ENCODE measurements at regions not wholly inside any gene's neighbourhood (a gene's known extent, or its start where the extent isn't known, plus 50 kb on each side); places are given as distances from the start of the nearest gene placed in this dataset.
A peak's percentile ranks its signal among the peaks of the same experiment; 100 is the strongest.

- no peaks in the 10 kb centered on the region for H3K36me3 ChIP-seq
- no peaks in the 10 kb centered on the region for H3K9me3 ChIP-seq
- DNase-seq = no peak
- peaks cover 0 to 3% (median 0%) of the 10 kb centered on the region in 4 donors for H3K4me1 ChIP-seq
- no peak overlapping the region for H3K27ac ChIP-seq
- H3K4me3 ChIP-seq = no peak overlapping the region
- intact Hi-C loops (cut with DNase I; ENCODE audit: low total_unique reads) = no loop called here
- TF ChIP-seq, protein P1, sequence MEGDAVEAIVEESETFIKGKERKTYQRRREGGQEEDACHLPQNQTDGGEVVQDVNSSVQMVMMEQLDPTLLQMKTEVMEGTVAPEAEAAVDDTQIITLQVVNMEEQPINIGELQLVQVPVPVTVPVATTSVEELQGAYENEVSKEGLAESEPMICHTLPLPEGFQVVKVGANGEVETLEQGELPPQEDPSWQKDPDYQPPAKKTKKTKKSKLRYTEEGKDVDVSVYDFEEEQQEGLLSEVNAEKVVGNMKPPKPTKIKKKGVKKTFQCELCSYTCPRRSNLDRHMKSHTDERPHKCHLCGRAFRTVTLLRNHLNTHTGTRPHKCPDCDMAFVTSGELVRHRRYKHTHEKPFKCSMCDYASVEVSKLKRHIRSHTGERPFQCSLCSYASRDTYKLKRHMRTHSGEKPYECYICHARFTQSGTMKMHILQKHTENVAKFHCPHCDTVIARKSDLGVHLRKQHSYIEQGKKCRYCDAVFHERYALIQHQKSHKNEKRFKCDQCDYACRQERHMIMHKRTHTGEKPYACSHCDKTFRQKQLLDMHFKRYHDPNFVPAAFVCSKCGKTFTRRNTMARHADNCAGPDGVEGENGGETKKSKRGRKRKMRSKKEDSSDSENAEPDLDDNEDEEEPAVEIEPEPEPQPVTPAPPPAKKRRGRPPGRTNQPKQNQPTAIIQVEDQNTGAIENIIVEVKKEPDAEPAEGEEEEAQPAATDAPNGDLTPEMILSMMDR (IDR thresholded peaks at IDR 0.05) = peak in 1 of 2 experiments; percentile 6
- H3K27me3 ChIP-seq = no peaks in the 10 kb centered on the region
Observed at GRCh38 chr5:68745448-68745847, 348.4 kb upstream of the SLC30A5 start.

DNA sequence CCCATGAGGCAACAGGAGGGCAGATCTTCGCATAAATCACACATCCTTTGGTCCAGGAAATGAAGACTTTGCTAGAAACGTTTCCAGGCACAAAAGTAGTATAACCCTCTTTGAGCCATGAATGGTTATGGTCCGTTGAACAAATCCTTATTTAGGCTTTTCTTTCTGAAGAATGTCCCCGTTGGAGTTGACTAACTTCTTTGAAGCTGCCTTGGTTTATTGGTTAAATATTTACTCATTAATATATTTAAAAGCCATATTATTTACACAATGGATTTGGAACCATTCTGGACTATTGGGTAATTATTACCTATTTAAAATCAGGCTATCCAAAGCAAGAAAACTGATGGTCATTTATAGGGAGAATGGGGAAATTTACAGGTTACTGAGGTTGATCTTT is 347.6 kb upstream of the SLC30A5 start:
- TF ChIP-seq, protein P1 (IDR thresholded peaks at IDR 0.05) = no peak
- H3K36me3 ChIP-seq = no peaks in the 10 kb centered on the region
- no peak overlapping the region for H3K4me3 ChIP-seq
- H3K27ac ChIP-seq = no peak overlapping the region
- no peaks in the 10 kb centered on the region for H3K27me3 ChIP-seq
- H3K9me3 ChIP-seq = no peaks in the 10 kb centered on the region
- DNase-seq = no peak
- peaks cover 0 to 3% (median 0%) of the 10 kb centered on the region in 4 donors for H3K4me1 ChIP-seq
- intact Hi-C loops (cut with DNase I; ENCODE audit: low total_unique reads) = no loop called here

GRCh38 chr5:68746643-68747420 is 347.0 kb upstream of the SLC30A5 start:
- TF ChIP-seq, protein P1 (IDR thresholded peaks at IDR 0.05) = no peak
- intact Hi-C loops (cut with DNase I; ENCODE audit: low total_unique reads) = no loop called here
- H3K4me3 ChIP-seq = no peak overlapping the region
- no peak overlapping the region for H3K27ac ChIP-seq
- no peaks in the 10 kb centered on the region for H3K36me3 ChIP-seq
- no peaks in the 10 kb centered on the region for H3K9me3 ChIP-seq
- no peaks in the 10 kb centered on the region for H3K27me3 ChIP-seq
- peaks cover 0 to 3% (median 0%) of the 10 kb centered on the region in 4 donors for H3K4me1 ChIP-seq
- no peak for DNase-seq

GRCh38 chr5:68747521-68747920 is 346.3 kb upstream of the SLC30A5 start:
- no peaks in the 10 kb centered on the region for H3K27me3 ChIP-seq
- no peaks in the 10 kb centered on the region for H3K36me3 ChIP-seq
- intact Hi-C loops (cut with DNase I; ENCODE audit: low total_unique reads) = no loop called here
- no peaks in the 10 kb centered on the region for H3K9me3 ChIP-seq
- no peak for DNase-seq
- no peak overlapping the region for H3K4me3 ChIP-seq
- H3K27ac ChIP-seq = no peak overlapping the region
- peaks cover 0 to 3% (median 0%) of the 10 kb centered on the region in 4 donors for H3K4me1 ChIP-seq
- TF ChIP-seq, protein P1 (IDR thresholded peaks at IDR 0.05) = no peak

DNA sequence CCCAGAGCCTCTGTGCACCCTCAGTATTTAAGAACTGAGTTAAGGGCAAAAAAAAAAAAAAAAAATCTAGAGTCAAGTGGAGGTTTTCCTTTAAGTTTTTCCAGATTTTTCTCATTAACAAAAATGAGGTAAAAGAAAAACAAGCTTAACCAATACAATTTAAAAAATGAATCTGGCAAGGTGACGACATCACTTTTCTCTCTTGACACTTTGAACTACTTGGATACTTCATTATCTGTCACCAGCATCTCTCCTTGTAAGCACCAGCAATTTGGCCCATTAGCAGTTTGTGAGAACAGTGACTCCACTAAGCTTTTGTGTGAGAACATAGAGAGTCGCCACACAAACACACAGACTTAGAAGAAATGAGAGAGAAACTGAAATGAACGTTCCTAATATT is 345.7 kb upstream of the SLC30A5 start:
- DNase-seq = no peak
- intact Hi-C loops (cut with DNase I; ENCODE audit: low total_unique reads) = no loop called here
- no peaks in the 10 kb centered on the region for H3K9me3 ChIP-seq
- TF ChIP-seq, protein P1 (IDR thresholded peaks at IDR 0.05) = no peak
- no peak overlapping the region for H3K4me3 ChIP-seq
- no peaks in the 10 kb centered on the region for H3K36me3 ChIP-seq
- no peaks in the 10 kb centered on the region for H3K27me3 ChIP-seq
- peaks cover 0 to 3% (median 0%) of the 10 kb centered on the region in 4 donors for H3K4me1 ChIP-seq
- H3K27ac ChIP-seq = no peak overlapping the region
